ENCODE measurements at regions not wholly inside any gene's neighbourhood (a gene's known extent, or its start where the extent isn't known, plus 50 kb on each side); places are given as distances from the start of the nearest gene placed in this dataset.

DNA sequence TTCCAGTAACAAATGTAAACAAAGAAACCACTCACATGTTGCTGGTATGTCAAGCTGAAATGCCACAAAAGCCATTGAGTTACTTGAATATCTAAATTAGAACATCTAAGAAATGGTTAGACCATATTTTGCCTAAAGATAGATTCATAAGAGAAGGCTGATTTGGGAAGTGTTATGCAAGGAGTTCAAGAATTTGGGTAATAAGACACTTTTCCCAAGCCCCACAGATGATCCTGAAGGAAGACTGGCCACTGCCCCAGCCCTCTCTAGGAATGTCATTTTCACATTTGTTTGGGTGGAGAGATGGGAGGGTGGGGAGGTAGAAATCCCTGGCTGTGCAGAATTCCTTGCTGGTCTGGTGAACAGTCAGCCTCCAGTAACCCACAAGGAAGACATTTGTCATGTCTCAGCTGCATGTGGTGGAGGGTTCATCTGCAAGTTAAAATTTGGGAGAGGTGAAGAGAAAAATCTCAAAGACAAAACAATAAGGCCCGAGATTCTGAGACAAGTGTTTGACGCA is 427.2 kb upstream of the KLF6 start:
- H3K4me3 ChIP-seq: no peak overlapping the region
- no peaks in the 10 kb centered on the region for H3K9me3 ChIP-seq
- DNase-seq (no peak), ATAC-seq (no peak)
- TF ChIP-seq, protein P1, sequence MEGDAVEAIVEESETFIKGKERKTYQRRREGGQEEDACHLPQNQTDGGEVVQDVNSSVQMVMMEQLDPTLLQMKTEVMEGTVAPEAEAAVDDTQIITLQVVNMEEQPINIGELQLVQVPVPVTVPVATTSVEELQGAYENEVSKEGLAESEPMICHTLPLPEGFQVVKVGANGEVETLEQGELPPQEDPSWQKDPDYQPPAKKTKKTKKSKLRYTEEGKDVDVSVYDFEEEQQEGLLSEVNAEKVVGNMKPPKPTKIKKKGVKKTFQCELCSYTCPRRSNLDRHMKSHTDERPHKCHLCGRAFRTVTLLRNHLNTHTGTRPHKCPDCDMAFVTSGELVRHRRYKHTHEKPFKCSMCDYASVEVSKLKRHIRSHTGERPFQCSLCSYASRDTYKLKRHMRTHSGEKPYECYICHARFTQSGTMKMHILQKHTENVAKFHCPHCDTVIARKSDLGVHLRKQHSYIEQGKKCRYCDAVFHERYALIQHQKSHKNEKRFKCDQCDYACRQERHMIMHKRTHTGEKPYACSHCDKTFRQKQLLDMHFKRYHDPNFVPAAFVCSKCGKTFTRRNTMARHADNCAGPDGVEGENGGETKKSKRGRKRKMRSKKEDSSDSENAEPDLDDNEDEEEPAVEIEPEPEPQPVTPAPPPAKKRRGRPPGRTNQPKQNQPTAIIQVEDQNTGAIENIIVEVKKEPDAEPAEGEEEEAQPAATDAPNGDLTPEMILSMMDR (IDR thresholded peaks at IDR 0.05): no peak
- no peaks in the 10 kb centered on the region for H3K4me1 ChIP-seq
- intact Hi-C loops (cut with DNase I): no loop called here
- no peaks in the 10 kb centered on the region for H3K27me3 ChIP-seq (ENCODE audit: low read depth)
- no peaks in the 10 kb centered on the region for H3K36me3 ChIP-seq
- H3K27ac ChIP-seq: no peak overlapping the region

GRCh38 chr10:4208499-4208898 is 423.5 kb upstream of the KLF6 start:
- no peak for ATAC-seq
- Histone ChIP-seq H3K36me3 (no peaks in the 10 kb centered on the region), H3K4me3 (no peak overlapping the region), H3K27me3 (ENCODE audit: low read depth) (no peaks in the 10 kb centered on the region), H3K4me1 (no peaks in the 10 kb centered on the region), H3K27ac (no peak overlapping the region), H3K9me3 (no peaks in the 10 kb centered on the region)
- DNase-seq: no peak
- TF ChIP-seq, protein P1 (IDR thresholded peaks at IDR 0.05): no peak
- intact Hi-C loops (cut with DNase I): no loop called here

GRCh38 chr10:4205113-4205512 is 420.1 kb upstream of the KLF6 start:
- no peaks in the 10 kb centered on the region for H3K4me1 ChIP-seq
- TF ChIP-seq, protein P1 (IDR thresholded peaks at IDR 0.05): no peak
- no peak overlapping the region for H3K27ac ChIP-seq
- no peaks in the 10 kb centered on the region for H3K36me3 ChIP-seq
- intact Hi-C loops (cut with DNase I): no loop called here
- H3K27me3 ChIP-seq (ENCODE audit: low read depth): no peaks in the 10 kb centered on the region
- H3K9me3 ChIP-seq: no peaks in the 10 kb centered on the region
- DNase-seq (no peak), ATAC-seq (no peak)
- H3K4me3 ChIP-seq: no peak overlapping the region

GRCh38 chr10:4202938-4203337 is 417.9 kb upstream of the KLF6 start:
- H3K27me3 ChIP-seq (ENCODE audit: low read depth): no peaks in the 10 kb centered on the region
- intact Hi-C loops (cut with DNase I): no loop called here
- ATAC-seq (no peak), DNase-seq (no peak)
- H3K4me3 ChIP-seq: no peak overlapping the region
- H3K36me3 ChIP-seq: no peaks in the 10 kb centered on the region
- TF ChIP-seq, protein P1 (IDR thresholded peaks at IDR 0.05): no peak
- no peaks in the 10 kb centered on the region for H3K4me1 ChIP-seq
- no peaks in the 10 kb centered on the region for H3K9me3 ChIP-seq
- no peak overlapping the region for H3K27ac ChIP-seq

DNA sequence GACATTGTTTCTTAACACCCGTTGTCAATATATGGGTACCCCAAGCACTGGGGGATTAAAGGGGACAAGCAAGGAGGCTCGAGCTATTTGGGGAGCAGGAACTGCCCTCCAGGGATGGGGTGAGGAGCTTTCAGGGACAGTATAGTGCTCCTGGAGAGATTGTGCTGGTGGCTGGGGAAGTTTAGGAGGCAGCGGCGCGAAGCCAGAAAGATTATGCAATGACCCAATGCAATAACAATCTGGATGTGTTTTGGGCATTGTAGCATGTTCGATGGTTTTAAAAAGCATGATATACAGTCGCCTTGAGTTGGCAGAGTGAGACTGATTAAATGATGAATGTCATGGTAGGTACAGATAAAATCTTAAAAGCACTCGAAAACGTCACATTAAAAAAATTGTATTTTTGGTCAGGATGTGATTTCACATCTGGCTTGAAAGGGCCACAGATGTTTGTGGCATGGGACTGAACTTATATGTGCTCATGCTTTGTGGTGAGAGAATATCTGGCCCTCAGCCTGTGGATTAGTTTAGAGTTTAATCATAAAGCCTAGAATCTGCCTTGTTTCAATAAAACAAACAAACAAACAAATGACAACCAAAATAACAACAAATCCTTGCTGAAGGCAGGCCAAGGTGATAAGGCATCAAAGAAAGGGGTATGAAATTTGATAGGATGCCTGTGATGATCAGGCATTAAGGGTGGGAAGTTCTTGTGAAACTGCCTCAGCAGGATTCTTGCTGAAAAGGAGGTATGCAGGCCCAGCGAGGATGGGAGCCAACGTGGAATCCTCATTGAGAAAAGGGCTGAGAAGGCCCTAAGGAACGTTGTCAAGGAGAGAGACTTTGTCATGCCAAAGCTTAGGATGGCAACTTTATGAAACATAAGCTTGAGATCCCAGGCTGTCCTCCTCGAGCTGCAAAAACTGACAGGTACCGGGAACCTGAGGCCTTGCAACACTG is 417.1 kb upstream of the KLF6 start:
- H3K9me3 ChIP-seq: no peaks in the 10 kb centered on the region
- DNase-seq: no peak
- intact Hi-C loops (cut with DNase I): no loop called here
- H3K4me3 ChIP-seq: no peak overlapping the region
- H3K27ac ChIP-seq: no peak overlapping the region
- peaks cover 3% of the 10 kb centered on the region for H3K4me1 ChIP-seq
- TF ChIP-seq, protein P1 (IDR thresholded peaks at IDR 0.05): no peak
- no peaks in the 10 kb centered on the region for H3K27me3 ChIP-seq (ENCODE audit: low read depth)
- no peaks in the 10 kb centered on the region for H3K36me3 ChIP-seq
- ATAC-seq: no peak

All from lower lobe of right lung (tissue), 2 donors.